Stimulated activated naive CD4-positive, alpha-beta T cell (primary cell): ENCODE measurements at regions not wholly inside any gene's neighbourhood (a gene's known extent, or its start where the extent isn't known, plus 50 kb on each side); places are given as distances from the start of the nearest gene placed in this dataset.

Experiments
- DNase-seq, 6 experiments: peaks; one replicate each; lab custom pipeline; 2025; lab: John Stamatoyannopoulos, UW

DNA sequence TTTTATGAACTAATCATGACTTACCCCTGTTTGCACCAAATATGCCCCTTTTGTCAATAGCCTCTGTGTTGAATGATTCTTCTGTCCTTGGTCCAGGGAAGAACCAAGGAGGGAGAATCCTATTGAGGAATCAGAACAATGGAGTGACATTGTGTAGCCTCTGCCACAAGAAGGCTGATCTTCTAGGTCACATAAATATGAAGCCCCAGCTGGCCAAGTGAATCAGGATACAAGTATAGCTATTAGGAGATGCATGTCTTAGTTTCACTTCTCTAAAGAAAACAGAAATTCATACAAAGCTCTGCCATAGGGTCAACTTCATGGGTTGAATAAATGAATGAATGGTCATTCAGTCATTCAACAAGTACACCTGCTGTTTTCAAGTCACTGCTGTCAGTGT, 118.2 kb upstream of the BLID start:
- DNase-seq, result no peak

- no peak for DNase-seq
These were observed 117.0 kb upstream of the BLID start for GRCh38 chr11:122232985-122233384.

GRCh38 chr11:122230385-122230755, 114.4 kb upstream of the BLID start:
- no peak for DNase-seq

- DNase-seq, result no peak
These were observed 113.7 kb upstream of the BLID start for GRCh38 chr11:122229481-122230384.

DNA sequence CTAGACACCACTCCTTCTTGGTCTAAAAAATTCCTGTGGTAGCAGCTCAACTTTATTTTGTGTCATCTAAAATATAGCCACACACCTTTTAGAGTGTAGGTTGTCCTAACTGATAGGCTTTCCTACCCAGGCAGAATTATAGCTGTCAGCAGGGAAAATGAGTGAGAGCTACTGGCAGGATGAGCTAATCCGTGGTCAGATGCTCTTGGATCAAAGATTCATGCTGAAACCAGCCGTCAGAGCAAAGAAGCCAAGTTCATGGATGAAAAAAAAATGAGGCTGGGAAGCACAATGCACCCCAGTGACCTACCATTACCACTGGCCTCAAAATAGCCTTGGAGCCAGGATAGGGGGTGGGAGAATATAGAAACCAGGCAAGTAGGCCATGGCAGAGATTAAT, 113.1 kb upstream of the BLID start:
- DNase-seq, result no peak

- DNase-seq, result no peak
These were observed 110.9 kb upstream of the BLID start for GRCh38 chr11:122226810-122227379.

DNA sequence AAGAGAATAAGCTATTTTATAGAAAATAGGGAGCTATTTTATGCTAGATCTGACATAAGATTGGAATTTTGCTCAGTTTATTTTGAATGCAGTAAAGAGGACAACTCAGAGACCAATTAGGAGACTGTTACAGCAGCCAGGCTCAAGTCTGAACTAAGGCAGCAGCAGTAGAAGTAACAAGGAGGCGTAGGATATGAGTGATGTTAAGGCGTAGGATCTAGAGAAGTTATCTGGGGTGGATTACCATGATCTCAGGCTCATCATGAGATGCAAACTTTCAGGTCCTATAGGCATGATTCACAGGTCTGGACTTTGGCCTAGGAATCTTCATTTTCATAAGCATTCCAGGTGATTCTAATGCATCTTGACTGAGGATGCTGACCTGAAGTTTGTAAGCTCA, 108.9 kb upstream of the BLID start:
- DNase-seq, result no peak

DNA sequence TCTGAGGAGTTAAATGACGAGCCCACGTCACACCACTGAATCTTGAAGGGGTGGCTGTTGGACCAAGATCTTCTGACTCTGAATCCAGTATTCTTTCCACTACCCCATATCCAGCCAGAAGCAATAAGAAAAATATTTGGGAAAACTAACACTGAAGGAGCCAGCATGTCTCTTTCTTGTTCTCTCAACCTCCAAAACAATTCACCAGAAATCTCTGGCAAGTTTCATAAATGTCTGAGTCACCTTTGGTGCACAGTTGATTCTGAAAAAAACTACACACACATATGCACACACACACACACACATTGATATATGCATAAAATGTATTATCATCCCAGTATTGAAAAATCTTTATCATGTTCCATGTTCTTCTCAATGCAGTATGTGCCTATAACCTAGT, 104.3 kb upstream of the BLID start:
- DNase-seq, result no peak

- no peak for DNase-seq
These were observed 103.8 kb upstream of the BLID start for GRCh38 chr11:122219791-122220190.

- DNase-seq, result no peak
These were observed 99.4 kb upstream of the BLID start for GRCh38 chr11:122215244-122215992.

DNA sequence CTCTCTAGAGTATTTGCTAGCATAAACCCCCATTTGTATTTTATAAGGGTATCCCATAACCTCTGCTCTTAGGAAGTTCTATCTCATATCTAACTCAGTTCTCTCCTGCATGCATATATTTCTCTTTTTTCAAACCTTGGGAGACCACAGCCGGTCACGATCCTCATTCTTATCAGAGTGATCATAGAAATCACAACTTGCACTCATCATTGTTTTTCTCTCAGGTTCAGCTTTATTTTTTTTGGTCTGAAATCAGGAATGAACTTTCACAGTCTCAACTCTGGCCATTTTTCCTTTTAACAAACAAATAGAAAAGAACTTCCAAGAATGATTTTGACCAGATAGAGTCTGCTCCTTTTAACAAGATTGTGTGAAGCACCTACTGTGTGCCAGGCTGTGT, 98.6 kb upstream of the BLID start:
- no peak for DNase-seq

GRCh38 chr11:122214080-122214479, 98.1 kb upstream of the BLID start:
- DNase-seq, result no peak

DNA sequence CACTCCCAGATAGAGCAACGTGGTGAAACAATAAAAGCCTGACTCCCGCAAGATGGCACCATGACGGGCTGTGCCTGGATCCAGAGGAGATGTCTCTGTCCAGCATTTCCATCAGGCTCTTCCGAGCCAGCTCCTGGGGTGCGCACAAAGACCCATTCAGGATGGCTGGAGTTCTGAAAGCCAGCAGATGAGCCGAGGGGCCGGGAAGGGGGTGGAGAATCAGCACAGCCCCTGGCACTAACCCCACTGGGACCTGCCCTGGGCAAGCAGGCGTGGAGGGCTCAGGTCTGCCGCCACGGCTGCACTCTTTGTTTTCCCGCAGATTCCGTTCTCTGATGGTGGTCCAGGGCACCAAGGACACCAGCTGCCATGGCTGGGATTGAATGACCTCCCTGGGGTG, 97.2 kb upstream of the BLID start:
- DNase-seq, result no peak

DNA sequence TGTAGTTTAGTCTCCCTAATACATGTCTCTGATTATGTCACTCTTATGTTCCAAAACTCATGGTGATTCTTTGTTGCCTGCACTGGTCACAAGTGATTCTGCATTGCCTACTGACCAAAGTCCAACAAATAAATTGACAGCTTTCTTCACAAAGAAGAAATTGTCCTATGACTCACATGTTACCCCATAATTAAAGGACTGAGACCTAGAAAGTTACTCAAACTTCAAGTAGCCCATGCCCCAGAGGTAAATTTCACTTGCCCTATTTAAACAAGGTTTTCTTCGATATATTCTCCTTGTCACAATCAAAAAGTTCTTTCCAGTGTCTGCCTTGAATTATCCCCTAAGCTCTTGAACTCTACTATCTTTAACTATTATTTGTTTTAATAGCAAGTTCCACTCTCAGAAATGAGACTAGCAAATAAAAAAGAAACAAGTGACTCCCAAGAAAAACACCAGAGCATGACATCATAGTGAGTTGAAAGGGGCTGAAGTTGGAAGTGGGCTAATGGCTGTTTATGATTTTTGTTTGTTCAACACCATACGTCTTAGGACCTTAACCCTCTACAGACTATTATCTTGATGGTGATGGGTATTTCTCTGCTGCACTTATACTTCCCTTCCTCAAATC, 94.5 kb upstream of the BLID start:
- DNase-seq, result no peak

- no peak for DNase-seq
These were observed 93.8 kb upstream of the BLID start for GRCh38 chr11:122209619-122210366.

GRCh38 chr11:122207921-122208764, 92.1 kb upstream of the BLID start:
- DNase-seq, result no peak

DNA sequence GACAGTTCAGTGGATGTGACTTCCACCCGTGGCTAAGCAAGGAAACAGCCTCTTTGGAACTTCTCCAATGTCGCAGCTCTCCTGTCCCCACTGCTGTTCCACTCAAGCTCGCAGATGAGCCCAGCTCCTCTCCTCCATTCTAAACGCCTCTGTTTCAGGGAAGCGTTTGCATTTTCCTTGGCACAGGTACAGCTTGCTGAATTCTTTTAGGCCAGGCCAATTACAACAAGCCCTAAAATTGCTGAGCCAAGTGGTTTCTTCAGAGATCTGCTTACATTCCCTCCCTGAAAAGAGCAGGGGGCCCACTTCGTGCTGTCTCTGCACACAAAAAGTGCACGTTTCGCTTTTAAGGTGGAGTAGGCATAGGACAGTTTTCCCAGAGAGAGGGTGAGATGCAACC, 91.5 kb upstream of the BLID start:
- DNase-seq, result no peak

GRCh38 chr11:122205036-122205435, 89.0 kb upstream of the BLID start:
- DNase-seq, result no peak

- no peak for DNase-seq
These were observed 88.2 kb upstream of the BLID start for GRCh38 chr11:122204206-122204605.

DNA sequence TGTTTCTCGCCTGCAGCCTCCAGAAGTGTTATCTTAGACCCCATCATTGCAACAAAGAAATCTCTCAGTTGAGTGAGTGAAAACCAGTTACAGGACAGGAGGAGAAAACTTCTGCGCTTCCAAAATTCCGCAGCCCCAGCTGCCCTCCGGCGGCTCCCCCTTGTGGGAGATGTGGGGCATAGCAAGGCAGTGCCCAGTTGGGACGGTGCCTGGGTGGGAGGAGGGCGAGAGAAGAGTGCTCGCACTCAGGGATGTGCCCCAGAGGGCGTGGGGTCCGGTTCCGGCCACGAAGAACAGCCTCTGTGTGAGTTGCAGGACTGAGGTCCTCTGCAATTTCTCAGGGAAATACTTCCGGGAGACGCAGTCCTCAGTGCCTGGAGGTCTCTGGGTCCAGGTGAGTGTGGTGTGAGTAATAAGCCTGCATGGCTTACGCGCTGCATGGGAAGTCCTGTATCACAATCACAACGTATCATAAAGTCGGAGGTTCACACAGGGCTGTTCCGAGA, 87.0 kb upstream of the BLID start:
- peak in 2 of 6 experiments; percentile 8 to 10 for DNase-seq
